ENCODE measurements at regions not wholly inside any gene's neighbourhood (a gene's known extent, or its start where the extent isn't known, plus 50 kb on each side); places are given as distances from the start of the nearest gene placed in this dataset.

GRCh38 chr14:97724265-97724731 is 927.1 kb downstream of the VRK1 start:
- TF ChIP-seq CTCF (conservative IDR thresholded peaks at IDR 0.05 in 1 of 2, IDR thresholded peaks at IDR 0.05 in 1 of 2; ENCODE audit: extremely low read depth in 1 of 2, insufficient read depth in 1 of 2, low read depth in 1 of 2, low read length in 2 of 2) (no peak), EZH2 (IDR thresholded peaks at IDR 0.05; ENCODE audit: borderline replicate concordance, low read length) (no peak)

All from mammary epithelial cell (primary cell).